ENCODE measurements at regions not wholly inside any gene's neighbourhood (a gene's known extent, or its start where the extent isn't known, plus 50 kb on each side); places are given as distances from the start of the nearest gene placed in this dataset.

DNA sequence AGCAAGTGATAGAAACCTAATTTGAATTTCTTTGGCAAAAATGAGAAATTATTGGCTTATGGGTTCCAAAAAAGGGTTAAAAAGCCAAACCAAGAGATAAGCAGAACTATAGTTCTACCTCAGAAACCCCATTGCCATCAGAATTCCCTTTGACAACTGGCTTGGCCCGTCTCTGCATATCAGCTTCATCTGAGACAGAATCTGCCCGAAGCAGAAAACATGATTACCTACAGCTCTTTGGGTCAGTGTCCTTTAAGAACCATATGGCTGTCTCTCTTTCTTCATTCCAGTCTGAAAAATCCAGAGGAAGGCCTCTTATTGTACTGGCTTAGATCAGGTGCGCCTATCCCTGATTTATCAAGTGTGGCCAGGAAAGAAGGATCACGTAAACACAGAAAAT, 49.8 kb upstream of the AGPS start:
- Histone ChIP-seq H3K27ac (no peak overlapping the region), H3K4me3 (no peak overlapping the region)
- intact Hi-C loops (cut with DNase I): loop anchor here (5.0 to 10.0 kb wide), 2 partner anchors 72 to 270 kb away; no protein-coding TSS in a partner anchor

More for the DNA sequence above, 49.8 kb upstream of the AGPS start:
- WGBS, 4 donors: 85 to 98% (median 92%) methylated on average over 4 of the region's 4 CpGs
- H3K9me3 ChIP-seq (replicated peaks in 1 of 3): no peaks in the 10 kb centered on the region
- no peaks in the 10 kb centered on the region for H3K27me3 ChIP-seq
- H3K36me3 ChIP-seq (replicated peaks in 1 of 2): no peaks in the 10 kb centered on the region
- TF ChIP-seq POLR2A (IDR thresholded peaks at IDR 0.05): no peak
- TF ChIP-seq, protein P1, sequence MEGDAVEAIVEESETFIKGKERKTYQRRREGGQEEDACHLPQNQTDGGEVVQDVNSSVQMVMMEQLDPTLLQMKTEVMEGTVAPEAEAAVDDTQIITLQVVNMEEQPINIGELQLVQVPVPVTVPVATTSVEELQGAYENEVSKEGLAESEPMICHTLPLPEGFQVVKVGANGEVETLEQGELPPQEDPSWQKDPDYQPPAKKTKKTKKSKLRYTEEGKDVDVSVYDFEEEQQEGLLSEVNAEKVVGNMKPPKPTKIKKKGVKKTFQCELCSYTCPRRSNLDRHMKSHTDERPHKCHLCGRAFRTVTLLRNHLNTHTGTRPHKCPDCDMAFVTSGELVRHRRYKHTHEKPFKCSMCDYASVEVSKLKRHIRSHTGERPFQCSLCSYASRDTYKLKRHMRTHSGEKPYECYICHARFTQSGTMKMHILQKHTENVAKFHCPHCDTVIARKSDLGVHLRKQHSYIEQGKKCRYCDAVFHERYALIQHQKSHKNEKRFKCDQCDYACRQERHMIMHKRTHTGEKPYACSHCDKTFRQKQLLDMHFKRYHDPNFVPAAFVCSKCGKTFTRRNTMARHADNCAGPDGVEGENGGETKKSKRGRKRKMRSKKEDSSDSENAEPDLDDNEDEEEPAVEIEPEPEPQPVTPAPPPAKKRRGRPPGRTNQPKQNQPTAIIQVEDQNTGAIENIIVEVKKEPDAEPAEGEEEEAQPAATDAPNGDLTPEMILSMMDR (IDR thresholded peaks at IDR 0.05): no peak
- DNase-seq: no peak
- H3K4me1 ChIP-seq (replicated peaks in 1 of 2): no peaks in the 10 kb centered on the region
